Common myeloid progenitor, CD34-positive (primary cell): ENCODE measurements at regions not wholly inside any gene's neighbourhood (a gene's known extent, or its start where the extent isn't known, plus 50 kb on each side); places are given as distances from the start of the nearest gene placed in this dataset.
"Not testable (repeated sequence)": the region's sequence is repeated elsewhere in the genome, so short reads cannot be mapped to it uniquely, and the experiment has no call there.

ENCODE experiments used
- CTCF ChIA-PET: fragments of 350-600 bp; sonication (Branson Sonifier 250); formaldehyde crosslinking; loops from one replicate; lab custom pipeline; 2021; ENCODE audit warnings: antibody characterized with exemption; lab: Charles Lee
- POLR2A ChIA-PET: fragments of 350-600 bp; sonication (Branson Sonifier 250); formaldehyde crosslinking; loops from one replicate; lab custom pipeline; 2021; ENCODE audit warnings: antibody characterized with exemption; lab: Charles Lee
- DNase-seq, 3 donors: peaks; one replicate each; pipeline versions ENCODE4 v3.0.0 to v3.0.0-alpha.2; 2013
- H3K27ac ChIP-seq, 2 experiments: 1 replicate in 1 of 2; 2 replicates in 1 of 2; pipeline ENCODE4 v1.7.0; 2013; ENCODE audit warnings: inconsistent platforms in 2 of 2, low read length in 2 of 2, mild to moderate bottlenecking in 2 of 2, low read depth in 1 of 2, moderate library complexity in 1 of 2; ENCODE audit not compliant: severe bottlenecking in 2 of 2, insufficient read depth in 1 of 2, poor library complexity in 1 of 2
- H3K27me3 ChIP-seq, 5 experiments: replicated peaks in 2 of 5; 1 replicate in 3 of 5; 2 replicates in 2 of 5; pipeline versions ENCODE4 v1.6.1 to v1.7.0; 2013; ENCODE audit warnings: low read length in 4 of 5, mild to moderate bottlenecking in 2 of 5, moderate library complexity in 2 of 5, inconsistent platforms in 1 of 5; ENCODE audit not compliant: insufficient read depth in 5 of 5, control insufficient read depth in 4 of 5
- H3K36me3 ChIP-seq, 4 experiments: 1 replicate in 2 of 4; 2 replicates in 2 of 4; pipeline versions ENCODE4 v1.6.1 to v1.7.0; 2013; ENCODE audit warnings: low read length in 3 of 4, control low read depth in 1 of 4, mild to moderate bottlenecking in 1 of 4; ENCODE audit not compliant: control insufficient read depth in 4 of 4, insufficient read depth in 4 of 4
- H3K4me1 ChIP-seq, 4 experiments: 1 replicate in 3 of 4; 2 replicates in 1 of 4; pipeline versions ENCODE4 v1.6.1 to v1.7.1; 2013; ENCODE audit warnings: low read length in 3 of 4, mild to moderate bottlenecking in 3 of 4, control low read depth in 1 of 4, inconsistent platforms in 1 of 4, moderate library complexity in 1 of 4; ENCODE audit not compliant: control insufficient read depth in 4 of 4, insufficient read depth in 4 of 4; ENCODE audit errors: control extremely low read depth in 1 of 4
- H3K4me3 ChIP-seq, 7 experiments: 1 replicate in 4 of 7; 2 replicates in 3 of 7; pipeline versions ENCODE4 v1.5.1 to v1.7.0; 2013; ENCODE audit warnings: mild to moderate bottlenecking in 7 of 7, low read length in 6 of 7, moderate library complexity in 6 of 7, inconsistent platforms in 2 of 7, low read depth in 2 of 7, control low read depth in 1 of 7; ENCODE audit not compliant: insufficient read depth in 4 of 7, control insufficient read depth in 1 of 7; ENCODE audit errors: extremely low read depth in 1 of 7
- H3K9me3 ChIP-seq, 5 experiments: 1 replicate in 4 of 5; 2 replicates in 1 of 5; pipeline versions ENCODE4 v1.6.1 to v1.7.1; 2013; ENCODE audit warnings: low read length in 4 of 5, mild to moderate bottlenecking in 2 of 5, inconsistent platforms in 1 of 5, low read depth in 1 of 5, moderate library complexity in 1 of 5; ENCODE audit not compliant: control insufficient read depth in 4 of 5, insufficient read depth in 2 of 5; ENCODE audit errors: control extremely low read depth in 1 of 5
- WGBS: methylation state at CpG from one replicate; pipeline ENCODE4 v1.1.5; 2013; ENCODE audit not compliant: insufficient coverage; 5-methylcytosine and 5-hydroxymethylcytosine counted together

GRCh38 chr2:107737756-107738155, 88.9 kb upstream of the RGPD4 start:
- ChIA-PET CTCF (no interaction called here), POLR2A (no interaction called here)
- peaks cover 0 to 10% (median 3%) of the 10 kb centered on the region in 4 experiments for H3K4me1 ChIP-seq

DNA sequence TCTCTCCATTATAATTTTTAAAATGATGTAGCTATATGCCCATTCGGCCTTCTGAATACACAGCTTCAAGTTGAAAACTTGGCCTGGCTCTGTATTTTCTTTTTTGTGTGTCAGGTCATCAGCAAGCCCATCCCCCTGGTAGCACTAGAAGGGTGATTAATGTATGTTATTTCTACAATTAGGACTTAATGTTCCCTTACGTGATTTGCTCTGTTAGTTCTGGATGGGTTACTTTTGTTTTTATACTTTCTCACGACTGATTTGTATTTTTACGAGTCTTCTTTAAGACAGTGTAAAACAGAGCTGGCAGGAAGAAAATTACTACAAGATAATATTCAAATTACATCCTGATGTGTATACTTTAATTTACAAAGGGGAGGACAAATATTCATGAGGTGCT, 88.4 kb upstream of the RGPD4 start:
- Histone ChIP-seq H3K4me1 (peaks cover 0 to 10% (median 3%) of the 10 kb centered on the region in 4 experiments), H3K9me3 (no peaks in the 10 kb centered on the region), H3K36me3 (no peaks in the 10 kb centered on the region), H3K27me3 (no peaks in the 10 kb centered on the region), H3K4me3 (no peak overlapping the region), H3K27ac (no peak overlapping the region)
- ChIA-PET POLR2A (no interaction called here), CTCF (no interaction called here)
- no peak for DNase-seq
- no CpG with 5 or more reads among the region's 4 CpGs for WGBS

More at GRCh38 chr2:107737756-107738155, 88.9 kb upstream of the RGPD4 start:
- no peaks in the 10 kb centered on the region for H3K27me3 ChIP-seq
- no peaks in the 10 kb centered on the region for H3K36me3 ChIP-seq
- no peak for DNase-seq
- no peak overlapping the region for H3K27ac ChIP-seq
- H3K9me3 ChIP-seq = no peaks in the 10 kb centered on the region
- H3K4me3 ChIP-seq = no peak overlapping the region

- whole genome bisulfite sequencing = 13% methylated on average over 1 of the region's 2 CpGs
- Histone ChIP-seq H3K4me1 (peaks cover 0 to 10% (median 3%) of the 10 kb centered on the region in 4 experiments), H3K27ac (no peak overlapping the region), H3K9me3 (no peaks in the 10 kb centered on the region), H3K4me3 (no peak overlapping the region), H3K27me3 (no peaks in the 10 kb centered on the region), H3K36me3 (no peaks in the 10 kb centered on the region)
- ChIA-PET POLR2A (no interaction called here), CTCF (no interaction called here)
- peak; percentile 52 to 83 (median 71) for DNase-seq
Measured at GRCh38 chr2:107740300-107740699, 86.4 kb upstream of the RGPD4 start.

DNA sequence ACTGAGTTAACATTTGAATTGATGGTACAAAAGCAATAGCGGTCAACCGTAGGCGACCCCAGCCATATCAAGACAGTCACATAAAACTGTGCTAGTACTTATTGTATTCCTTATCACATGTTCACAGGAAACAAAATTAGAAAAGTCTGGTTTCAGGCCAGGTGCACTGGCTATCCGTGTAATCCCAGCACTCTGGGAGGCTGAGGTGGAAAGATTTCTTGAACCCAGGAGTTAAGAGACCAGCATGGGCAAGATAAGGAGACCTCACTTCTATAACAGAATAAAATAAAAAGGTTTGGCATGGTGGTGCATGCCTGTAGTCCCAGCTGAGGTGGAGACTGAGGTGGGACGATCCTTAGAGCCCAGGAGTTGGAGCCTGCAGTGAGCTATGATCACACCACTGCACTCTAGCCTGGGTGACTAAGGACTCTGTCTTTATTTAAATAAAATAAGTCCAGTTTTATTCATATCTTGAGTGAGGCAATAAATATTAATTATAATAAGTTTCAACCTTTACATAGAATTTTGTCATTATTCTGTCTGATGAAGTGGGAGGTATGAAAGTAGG, 84.1 kb upstream of the RGPD4 start:
- POLR2A ChIA-PET = no interaction called here
- no peaks in the 10 kb centered on the region for H3K9me3 ChIP-seq
- no peaks in the 10 kb centered on the region for H3K36me3 ChIP-seq
- H3K4me3 ChIP-seq = no peak overlapping the region
- CTCF ChIA-PET = no interaction called here
- peaks cover 0 to 10% (median 3%) of the 10 kb centered on the region in 4 experiments for H3K4me1 ChIP-seq
- WGBS = 90% methylated on average over 3 of the region's 5 CpGs
- H3K27ac ChIP-seq = no peak overlapping the region
- H3K27me3 ChIP-seq = no peaks in the 10 kb centered on the region
- no peak for DNase-seq

DNA sequence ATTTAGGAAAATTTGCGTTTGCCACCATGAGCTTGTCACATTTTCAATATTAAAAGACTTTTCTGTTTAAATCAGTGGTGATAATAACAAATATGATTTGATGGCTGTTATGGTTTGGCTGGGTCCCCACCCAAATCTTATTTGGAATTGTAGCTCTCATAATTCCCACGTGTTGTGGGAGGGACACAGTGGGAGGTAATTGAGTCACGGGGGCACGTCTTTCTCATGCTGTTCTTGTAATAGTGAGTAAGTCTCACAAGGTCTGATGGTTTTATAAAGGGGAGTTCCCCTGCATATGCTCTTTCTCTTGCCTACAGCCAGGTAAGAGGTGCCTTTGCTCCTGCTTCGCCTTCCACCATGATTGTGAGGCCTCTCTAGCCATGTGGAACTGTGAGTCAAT, 83.4 kb upstream of the RGPD4 start:
- POLR2A ChIA-PET = no interaction called here
- H3K4me3 ChIP-seq = no peak overlapping the region
- no peak for DNase-seq
- CTCF ChIA-PET = no interaction called here
- no peak overlapping the region for H3K27ac ChIP-seq
- peaks cover 0 to 10% (median 3%) of the 10 kb centered on the region in 4 experiments for H3K4me1 ChIP-seq
- H3K9me3 ChIP-seq = no peaks in the 10 kb centered on the region
- WGBS = 93% methylated on average over 3 of the region's 5 CpGs
- H3K36me3 ChIP-seq = no peaks in the 10 kb centered on the region
- no peaks in the 10 kb centered on the region for H3K27me3 ChIP-seq

DNA sequence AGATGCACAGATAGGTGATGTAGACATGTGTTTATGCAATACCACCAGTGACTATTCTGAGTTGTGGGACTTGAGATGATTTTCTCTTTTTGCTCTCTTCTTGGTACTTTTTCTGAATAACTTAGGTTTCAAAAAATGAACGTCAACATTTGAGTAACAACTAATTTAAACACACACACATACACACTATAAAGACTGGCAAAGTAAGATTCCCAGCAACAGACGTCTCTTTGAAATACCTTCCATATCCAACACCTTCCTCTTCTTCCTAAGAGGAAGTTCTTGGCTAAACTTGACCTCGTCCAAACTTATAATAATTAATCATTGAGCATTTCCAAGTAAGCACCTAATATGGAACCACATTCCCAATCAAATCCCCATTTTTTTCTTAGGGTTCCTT, 81.6 kb upstream of the RGPD4 start:
- DNase-seq = no peak
- Histone ChIP-seq H3K36me3 (no peaks in the 10 kb centered on the region), H3K4me3 (no peak overlapping the region), H3K27me3 (no peaks in the 10 kb centered on the region), H3K27ac (no peak overlapping the region), H3K4me1 (peaks cover 0 to 10% (median 3%) of the 10 kb centered on the region in 4 experiments), H3K9me3 (no peaks in the 10 kb centered on the region)
- 100% methylated on average over 2 of the region's 3 CpGs for WGBS
- POLR2A ChIA-PET = no interaction called here
- CTCF ChIA-PET = no interaction called here

DNA sequence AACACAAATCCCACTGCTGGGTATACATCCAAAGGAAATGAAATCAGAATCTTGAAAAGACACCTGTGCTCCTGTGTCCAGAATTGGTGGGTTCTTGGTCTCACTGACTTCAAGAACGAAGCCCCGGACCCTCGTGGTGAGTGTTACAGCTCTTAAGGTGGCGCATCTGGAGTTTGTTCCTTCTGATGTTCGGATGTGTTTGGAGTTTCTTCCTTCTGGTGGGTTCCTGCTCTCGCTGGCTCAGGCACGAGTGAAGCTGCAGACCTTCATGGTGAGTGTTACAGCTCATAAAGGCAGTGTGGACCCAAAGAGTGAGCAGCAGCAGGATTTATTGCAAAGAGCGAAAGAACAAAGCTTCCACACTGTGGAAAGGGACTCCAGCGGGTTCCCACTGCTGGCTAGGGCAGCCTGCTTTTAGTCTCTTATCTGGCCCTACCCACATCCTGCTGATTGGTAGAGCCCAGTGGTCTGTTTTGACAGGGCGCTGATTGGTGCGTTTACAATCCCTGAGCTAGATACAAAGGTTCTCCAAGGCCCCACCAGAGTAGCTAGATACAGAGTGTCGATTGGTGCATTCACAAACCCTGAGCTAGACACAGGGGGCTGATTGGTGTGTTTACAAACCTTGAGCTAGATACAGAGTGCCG, 80.0 kb upstream of the RGPD4 start:
- H3K4me3 ChIP-seq, CTCF ChIA-PET, H3K9me3 ChIP-seq, H3K27ac ChIP-seq, H3K36me3 ChIP-seq, H3K27me3 ChIP-seq, DNase-seq, H3K4me1 ChIP-seq, POLR2A ChIA-PET: not testable (repeated sequence)
- WGBS = 100% methylated on average over 7 of the region's 13 CpGs
